Progenitor cell of endocrine pancreas (in vitro differentiated cells): ENCODE measurements at regions not wholly inside any gene's neighbourhood (a gene's known extent, or its start where the extent isn't known, plus 50 kb on each side); places are given as distances from the start of the nearest gene placed in this dataset.

Experiments used
- DNase-seq: peaks from one replicate; pipeline ENCODE4 v3.0.0; 2021; ENCODE audit warnings: low spot score; ENCODE audit not compliant: unreplicated experiment
- H3K27ac Mint-ChIP-seq: 2 replicates; pipeline ENCODE4 v1.8.0; 2021; ENCODE audit warnings: mild to moderate bottlenecking, moderate library complexity, mixed read lengths
- H3K27me3 Mint-ChIP-seq: 2 replicates; pipeline ENCODE4 v1.8.0; 2021; ENCODE audit warnings: mixed read lengths
- H3K36me3 Mint-ChIP-seq: 2 replicates; pipeline ENCODE4 v1.8.0; 2022; ENCODE audit warnings: mixed read lengths; ENCODE audit not compliant: insufficient read depth
- H3K4me1 Mint-ChIP-seq: 2 replicates; pipeline ENCODE4 v1.8.0; 2021; ENCODE audit warnings: low read depth, mixed read lengths
- H3K4me3 Mint-ChIP-seq: 2 replicates; pipeline ENCODE4 v1.8.0; 2021; ENCODE audit warnings: low read depth, mild to moderate bottlenecking, moderate library complexity, mixed read lengths
- H3K9me3 Mint-ChIP-seq: 2 replicates; pipeline ENCODE4 v1.8.0; 2021; ENCODE audit warnings: low read depth, mixed read lengths
- TF ChIP-seq, protein P1 (sequence below): fragments of 200-600 bp; sonication (generic); IDR thresholded peaks from one replicate; pipeline ENCODE4 v1.5.0; 2021; ENCODE audit warnings: antibody characterized with exemption, mild to moderate bottlenecking; ENCODE audit not compliant: unreplicated experiment

DNA sequence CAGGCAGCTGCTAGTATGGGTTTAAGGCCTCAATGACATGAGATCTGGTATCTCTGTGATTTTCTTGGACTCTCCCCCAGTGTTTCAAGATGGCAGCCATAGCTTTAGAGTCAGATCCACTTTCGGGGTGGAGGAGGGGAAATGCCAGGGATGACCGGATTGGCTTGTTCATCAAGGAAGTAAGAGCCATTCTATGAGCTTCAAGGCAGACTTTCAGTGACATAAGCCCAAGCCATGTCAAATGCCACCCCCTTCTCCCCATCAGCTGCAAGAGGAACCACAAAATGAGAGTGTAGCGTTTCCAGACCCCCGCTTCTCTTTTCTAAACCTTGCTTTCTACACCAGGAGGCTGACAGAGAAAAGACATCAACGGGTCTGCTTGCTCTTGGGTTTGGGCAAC is 271.8 kb downstream of the PSAT1 start:
- no peak overlapping the region for H3K4me3 Mint-ChIP-seq
- DNase-seq, result no peak
- H3K27me3 Mint-ChIP-seq, result no peaks in the 10 kb centered on the region
- H3K36me3 Mint-ChIP-seq, result no peaks in the 10 kb centered on the region
- H3K9me3 Mint-ChIP-seq, result no peaks in the 10 kb centered on the region
- TF ChIP-seq, protein P1, sequence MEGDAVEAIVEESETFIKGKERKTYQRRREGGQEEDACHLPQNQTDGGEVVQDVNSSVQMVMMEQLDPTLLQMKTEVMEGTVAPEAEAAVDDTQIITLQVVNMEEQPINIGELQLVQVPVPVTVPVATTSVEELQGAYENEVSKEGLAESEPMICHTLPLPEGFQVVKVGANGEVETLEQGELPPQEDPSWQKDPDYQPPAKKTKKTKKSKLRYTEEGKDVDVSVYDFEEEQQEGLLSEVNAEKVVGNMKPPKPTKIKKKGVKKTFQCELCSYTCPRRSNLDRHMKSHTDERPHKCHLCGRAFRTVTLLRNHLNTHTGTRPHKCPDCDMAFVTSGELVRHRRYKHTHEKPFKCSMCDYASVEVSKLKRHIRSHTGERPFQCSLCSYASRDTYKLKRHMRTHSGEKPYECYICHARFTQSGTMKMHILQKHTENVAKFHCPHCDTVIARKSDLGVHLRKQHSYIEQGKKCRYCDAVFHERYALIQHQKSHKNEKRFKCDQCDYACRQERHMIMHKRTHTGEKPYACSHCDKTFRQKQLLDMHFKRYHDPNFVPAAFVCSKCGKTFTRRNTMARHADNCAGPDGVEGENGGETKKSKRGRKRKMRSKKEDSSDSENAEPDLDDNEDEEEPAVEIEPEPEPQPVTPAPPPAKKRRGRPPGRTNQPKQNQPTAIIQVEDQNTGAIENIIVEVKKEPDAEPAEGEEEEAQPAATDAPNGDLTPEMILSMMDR, result no peak
- no peaks in the 10 kb centered on the region for H3K4me1 Mint-ChIP-seq
- H3K27ac Mint-ChIP-seq, result no peak overlapping the region

DNA sequence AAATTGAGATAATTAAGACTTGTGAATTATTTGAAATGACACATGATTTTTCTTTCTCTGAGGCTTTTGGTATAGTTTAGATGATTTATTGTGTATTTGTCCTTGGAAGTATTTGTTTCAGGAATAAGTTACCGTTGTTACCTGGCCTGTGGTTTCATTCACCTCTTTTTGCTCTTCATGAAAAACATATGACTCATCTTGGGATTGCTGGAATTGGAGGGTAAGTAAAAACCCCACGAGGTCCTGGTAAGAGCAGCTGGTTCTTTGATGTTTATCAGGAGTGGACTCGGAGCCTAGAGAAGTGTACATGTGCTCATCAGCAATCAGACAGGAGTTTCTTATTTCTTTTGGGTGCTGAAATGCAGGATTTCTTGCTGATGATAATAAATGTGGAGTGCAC is 275.3 kb downstream of the PSAT1 start:
- Mint-ChIP-seq H3K4me1 (peaks cover 6% of the 10 kb centered on the region), H3K9me3 (no peaks in the 10 kb centered on the region), H3K36me3 (no peaks in the 10 kb centered on the region), H3K27ac (no peak overlapping the region), H3K4me3 (no peak overlapping the region), H3K27me3 (no peaks in the 10 kb centered on the region)
- TF ChIP-seq, protein P1, result no peak
- DNase-seq, result no peak

GRCh38 chr9:78573205-78573604 is 276.3 kb downstream of the PSAT1 start:
- TF ChIP-seq, protein P1, result no peak
- H3K27me3 Mint-ChIP-seq, result no peaks in the 10 kb centered on the region
- H3K4me1 Mint-ChIP-seq, result peaks cover 6% of the 10 kb centered on the region
- H3K27ac Mint-ChIP-seq, result no peak overlapping the region
- no peaks in the 10 kb centered on the region for H3K9me3 Mint-ChIP-seq
- H3K36me3 Mint-ChIP-seq, result no peaks in the 10 kb centered on the region
- no peak for DNase-seq
- H3K4me3 Mint-ChIP-seq, result no peak overlapping the region

DNA sequence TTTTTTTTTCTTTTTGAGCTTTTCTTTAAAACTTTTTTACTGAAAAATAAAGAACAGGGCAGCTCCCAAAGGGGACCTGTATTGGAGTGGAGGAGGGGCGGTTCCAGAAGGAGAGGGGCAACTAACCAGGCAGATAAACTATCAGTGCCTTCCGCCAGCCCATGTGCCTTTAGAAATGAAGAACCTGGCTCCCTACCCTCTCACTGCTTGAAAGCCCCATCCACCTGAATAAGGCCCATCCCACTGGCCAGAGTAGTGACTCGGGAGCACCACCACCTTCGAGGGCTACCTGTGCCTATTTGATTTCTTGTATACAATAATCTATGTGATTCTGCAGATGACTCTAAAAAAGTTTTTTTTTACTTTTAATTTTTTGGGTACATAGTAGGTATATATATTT is 276.7 kb downstream of the PSAT1 start:
- no peaks in the 10 kb centered on the region for H3K27me3 Mint-ChIP-seq
- no peak overlapping the region for H3K4me3 Mint-ChIP-seq
- no peak overlapping the region for H3K27ac Mint-ChIP-seq
- H3K9me3 Mint-ChIP-seq, result no peaks in the 10 kb centered on the region
- peaks cover 6% of the 10 kb centered on the region for H3K4me1 Mint-ChIP-seq
- TF ChIP-seq, protein P1, result no peak
- H3K36me3 Mint-ChIP-seq, result no peaks in the 10 kb centered on the region
- DNase-seq, result no peak

- H3K9me3 Mint-ChIP-seq, result no peaks in the 10 kb centered on the region
- DNase-seq, result no peak
- peaks cover 6% of the 10 kb centered on the region for H3K4me1 Mint-ChIP-seq
- H3K27ac Mint-ChIP-seq, result no peak overlapping the region
- H3K27me3 Mint-ChIP-seq, result no peaks in the 10 kb centered on the region
- H3K4me3 Mint-ChIP-seq, result no peak overlapping the region
- TF ChIP-seq, protein P1, result no peak
- H3K36me3 Mint-ChIP-seq, result no peaks in the 10 kb centered on the region
These were observed 277.6 kb downstream of the PSAT1 start for GRCh38 chr9:78574354-78575045.
